ENCODE measurements at regions not wholly inside any gene's neighbourhood (a gene's known extent, or its start where the extent isn't known, plus 50 kb on each side); places are given as distances from the start of the nearest gene placed in this dataset.

DNA sequence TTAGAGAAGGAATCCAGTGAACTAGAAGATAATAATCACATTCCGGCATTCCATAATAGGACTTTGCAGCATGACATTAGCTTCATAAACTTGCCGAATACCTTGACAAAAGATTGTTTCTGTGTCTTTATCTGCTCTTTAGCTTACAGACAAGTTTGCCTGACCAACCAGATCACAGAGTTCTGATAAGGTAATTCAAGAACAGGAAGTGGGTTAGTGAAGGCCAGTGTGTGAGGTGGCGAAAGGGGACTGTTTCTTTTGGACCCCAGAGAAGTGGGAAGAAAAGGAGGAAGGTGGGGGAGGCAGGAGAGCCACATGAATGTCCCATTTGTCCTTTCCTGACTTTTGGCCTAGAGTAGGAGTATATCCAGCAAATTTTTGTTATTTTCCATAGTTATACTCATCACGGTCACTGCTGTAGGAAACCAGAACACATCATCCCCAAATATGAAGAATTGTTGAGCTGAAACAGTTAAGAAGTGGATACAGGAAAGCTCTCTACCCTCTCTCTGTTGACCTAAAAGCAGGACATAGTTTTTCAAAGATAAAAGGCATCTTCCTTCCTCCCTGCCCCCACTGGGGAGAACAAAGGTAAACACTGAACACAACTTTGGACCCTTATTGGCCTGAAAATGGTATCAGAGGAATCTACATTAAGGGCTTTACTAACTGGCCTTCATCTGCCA lies 72.4 kb upstream of the TNFAIP3 start:
- no peak overlapping the region for H3K27ac ChIP-seq (replicated peaks)

DNA sequence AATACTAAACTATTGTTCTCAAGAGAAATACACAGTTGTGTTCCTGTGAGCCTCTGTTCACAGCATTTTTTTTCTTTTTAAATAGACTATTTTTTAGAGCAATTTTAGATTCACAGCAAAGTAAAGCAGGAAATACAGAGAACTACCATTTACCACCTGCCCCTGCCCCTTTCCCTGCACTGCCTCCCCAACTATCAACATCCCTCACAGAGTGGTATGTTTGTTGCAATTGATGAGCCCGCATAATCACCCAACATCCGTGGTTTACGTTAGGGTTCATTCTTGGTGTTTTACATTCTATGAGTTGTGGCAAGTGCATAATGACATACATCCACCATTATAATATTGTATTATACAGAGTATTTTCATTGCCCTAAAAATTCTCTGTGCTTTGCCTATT lies 71.6 kb upstream of the TNFAIP3 start:
- H3K27me3 ChIP-seq (ENCODE audit: insufficient read depth, poor library complexity, severe bottlenecking): no peaks in the 10 kb centered on the region
- no peak overlapping the region for H3K4me3 ChIP-seq (replicated peaks; ENCODE audit: insufficient read depth, low read length)
- TF ChIP-seq POLR2AphosphoS5 (IDR thresholded peaks at IDR 0.05; ENCODE audit: low read depth): no peak
- TF ChIP-seq, protein P1, sequence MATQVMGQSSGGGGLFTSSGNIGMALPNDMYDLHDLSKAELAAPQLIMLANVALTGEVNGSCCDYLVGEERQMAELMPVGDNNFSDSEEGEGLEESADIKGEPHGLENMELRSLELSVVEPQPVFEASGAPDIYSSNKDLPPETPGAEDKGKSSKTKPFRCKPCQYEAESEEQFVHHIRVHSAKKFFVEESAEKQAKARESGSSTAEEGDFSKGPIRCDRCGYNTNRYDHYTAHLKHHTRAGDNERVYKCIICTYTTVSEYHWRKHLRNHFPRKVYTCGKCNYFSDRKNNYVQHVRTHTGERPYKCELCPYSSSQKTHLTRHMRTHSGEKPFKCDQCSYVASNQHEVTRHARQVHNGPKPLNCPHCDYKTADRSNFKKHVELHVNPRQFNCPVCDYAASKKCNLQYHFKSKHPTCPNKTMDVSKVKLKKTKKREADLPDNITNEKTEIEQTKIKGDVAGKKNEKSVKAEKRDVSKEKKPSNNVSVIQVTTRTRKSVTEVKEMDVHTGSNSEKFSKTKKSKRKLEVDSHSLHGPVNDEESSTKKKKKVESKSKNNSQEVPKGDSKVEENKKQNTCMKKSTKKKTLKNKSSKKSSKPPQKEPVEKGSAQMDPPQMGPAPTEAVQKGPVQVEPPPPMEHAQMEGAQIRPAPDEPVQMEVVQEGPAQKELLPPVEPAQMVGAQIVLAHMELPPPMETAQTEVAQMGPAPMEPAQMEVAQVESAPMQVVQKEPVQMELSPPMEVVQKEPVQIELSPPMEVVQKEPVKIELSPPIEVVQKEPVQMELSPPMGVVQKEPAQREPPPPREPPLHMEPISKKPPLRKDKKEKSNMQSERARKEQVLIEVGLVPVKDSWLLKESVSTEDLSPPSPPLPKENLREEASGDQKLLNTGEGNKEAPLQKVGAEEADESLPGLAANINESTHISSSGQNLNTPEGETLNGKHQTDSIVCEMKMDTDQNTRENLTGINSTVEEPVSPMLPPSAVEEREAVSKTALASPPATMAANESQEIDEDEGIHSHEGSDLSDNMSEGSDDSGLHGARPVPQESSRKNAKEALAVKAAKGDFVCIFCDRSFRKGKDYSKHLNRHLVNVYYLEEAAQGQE (IDR thresholded peaks at IDR 0.05; ENCODE audit: insufficient replicate concordance, low read depth): no peak
- no peak for TF ChIP-seq SPI1 (IDR thresholded peaks at IDR 0.05; ENCODE audit: borderline replicate concordance, low read depth)
- no peak for TF ChIP-seq GABPA (IDR thresholded peaks at IDR 0.05; ENCODE audit: low read depth)
- TF ChIP-seq, protein P2, sequence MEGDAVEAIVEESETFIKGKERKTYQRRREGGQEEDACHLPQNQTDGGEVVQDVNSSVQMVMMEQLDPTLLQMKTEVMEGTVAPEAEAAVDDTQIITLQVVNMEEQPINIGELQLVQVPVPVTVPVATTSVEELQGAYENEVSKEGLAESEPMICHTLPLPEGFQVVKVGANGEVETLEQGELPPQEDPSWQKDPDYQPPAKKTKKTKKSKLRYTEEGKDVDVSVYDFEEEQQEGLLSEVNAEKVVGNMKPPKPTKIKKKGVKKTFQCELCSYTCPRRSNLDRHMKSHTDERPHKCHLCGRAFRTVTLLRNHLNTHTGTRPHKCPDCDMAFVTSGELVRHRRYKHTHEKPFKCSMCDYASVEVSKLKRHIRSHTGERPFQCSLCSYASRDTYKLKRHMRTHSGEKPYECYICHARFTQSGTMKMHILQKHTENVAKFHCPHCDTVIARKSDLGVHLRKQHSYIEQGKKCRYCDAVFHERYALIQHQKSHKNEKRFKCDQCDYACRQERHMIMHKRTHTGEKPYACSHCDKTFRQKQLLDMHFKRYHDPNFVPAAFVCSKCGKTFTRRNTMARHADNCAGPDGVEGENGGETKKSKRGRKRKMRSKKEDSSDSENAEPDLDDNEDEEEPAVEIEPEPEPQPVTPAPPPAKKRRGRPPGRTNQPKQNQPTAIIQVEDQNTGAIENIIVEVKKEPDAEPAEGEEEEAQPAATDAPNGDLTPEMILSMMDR (IDR thresholded peaks at IDR 0.05; ENCODE audit: insufficient read depth, low read length): no peak
- DNase-seq (ENCODE audit: low read depth in 1 of 2, low spot score in 1 of 2): no peak
- no peak overlapping the region for H3K27ac ChIP-seq (replicated peaks)

More for the DNA sequence above, 72.4 kb upstream of the TNFAIP3 start:
- Histone ChIP-seq H3K4me3 (replicated peaks; ENCODE audit: insufficient read depth, low read length) (no peak overlapping the region), H3K27me3 (ENCODE audit: insufficient read depth, poor library complexity, severe bottlenecking) (no peaks in the 10 kb centered on the region)
- TF ChIP-seq GABPA (IDR thresholded peaks at IDR 0.05; ENCODE audit: low read depth) (no peak), SPI1 (IDR thresholded peaks at IDR 0.05; ENCODE audit: borderline replicate concordance, low read depth) (peak; percentile 68), POLR2AphosphoS5 (IDR thresholded peaks at IDR 0.05; ENCODE audit: low read depth) (no peak)
- TF ChIP-seq, protein P2 (IDR thresholded peaks at IDR 0.05; ENCODE audit: insufficient read depth, low read length): no peak
- TF ChIP-seq, protein P1 (IDR thresholded peaks at IDR 0.05; ENCODE audit: insufficient replicate concordance, low read depth): no peak
- DNase-seq (ENCODE audit: low read depth in 1 of 2, low spot score in 1 of 2): no peak

DNA sequence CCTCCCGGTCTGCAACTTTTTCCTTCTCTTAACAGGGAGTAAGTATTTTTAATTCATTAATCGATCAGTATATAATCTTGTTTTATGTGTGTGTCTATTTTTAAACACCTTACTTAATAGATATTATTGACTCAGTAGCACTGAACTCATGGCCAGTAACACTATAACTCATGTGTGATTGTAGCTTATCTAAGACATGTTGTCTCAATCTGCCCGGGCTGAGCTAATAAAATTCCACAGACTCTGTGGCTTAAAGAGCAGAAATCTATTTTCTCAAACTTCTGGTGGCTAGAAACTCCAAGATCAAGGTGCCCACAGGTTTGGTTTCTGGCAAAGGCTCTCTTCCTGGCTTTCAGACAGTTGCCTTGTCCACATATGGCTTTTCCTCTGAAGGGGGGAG lies 68.8 kb upstream of the TNFAIP3 start:
- Histone ChIP-seq H3K4me3 (replicated peaks; ENCODE audit: insufficient read depth, low read length) (no peak overlapping the region), H3K27ac (replicated peaks) (no peak overlapping the region), H3K27me3 (ENCODE audit: insufficient read depth, poor library complexity, severe bottlenecking) (no peaks in the 10 kb centered on the region)
- DNase-seq (ENCODE audit: low read depth in 1 of 2, low spot score in 1 of 2): no peak
- TF ChIP-seq, protein P2 (IDR thresholded peaks at IDR 0.05; ENCODE audit: insufficient read depth, low read length): no peak
- TF ChIP-seq, protein P1 (IDR thresholded peaks at IDR 0.05; ENCODE audit: insufficient replicate concordance, low read depth): no peak
- TF ChIP-seq POLR2AphosphoS5 (IDR thresholded peaks at IDR 0.05; ENCODE audit: low read depth): no peak
- TF ChIP-seq GABPA (IDR thresholded peaks at IDR 0.05; ENCODE audit: low read depth): no peak
- TF ChIP-seq SPI1 (IDR thresholded peaks at IDR 0.05; ENCODE audit: borderline replicate concordance, low read depth): no peak

Data from HL-60 (cell line).